HT1080 (cell line): ENCODE measurements at regions not wholly inside any gene's neighbourhood (a gene's known extent, or its start where the extent isn't known, plus 50 kb on each side); places are given as distances from the start of the nearest gene placed in this dataset.
"Not testable (repeated sequence)": the region's sequence is repeated elsewhere in the genome, so short reads cannot be mapped to it uniquely, and the experiment has no call there.

Experiments used
- DNase-seq: peaks from one replicate; pipeline ENCODE4 v3.0.0-alpha.2; 2015; ENCODE audit warnings: low read depth

DNA sequence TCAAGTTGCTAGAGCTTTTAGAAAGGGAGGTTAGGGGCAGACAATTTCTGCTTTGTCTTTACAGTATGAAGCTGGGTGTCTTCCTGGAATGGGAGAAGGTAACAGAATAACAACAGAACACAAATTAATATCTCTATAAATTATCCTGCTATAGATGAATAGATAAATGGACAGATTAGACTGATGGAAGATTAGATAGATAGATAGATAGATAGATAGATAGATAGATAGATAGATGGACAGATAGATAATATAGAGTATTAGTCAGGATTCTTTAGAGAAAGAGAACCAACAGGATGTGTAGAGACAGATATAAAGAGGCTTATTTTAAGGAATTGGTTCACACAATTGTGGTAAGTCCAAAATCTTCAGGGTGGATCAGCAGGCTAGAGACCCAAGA lies 302.2 kb downstream of the BCL11A start:
- DNase-seq: no peak

DNA sequence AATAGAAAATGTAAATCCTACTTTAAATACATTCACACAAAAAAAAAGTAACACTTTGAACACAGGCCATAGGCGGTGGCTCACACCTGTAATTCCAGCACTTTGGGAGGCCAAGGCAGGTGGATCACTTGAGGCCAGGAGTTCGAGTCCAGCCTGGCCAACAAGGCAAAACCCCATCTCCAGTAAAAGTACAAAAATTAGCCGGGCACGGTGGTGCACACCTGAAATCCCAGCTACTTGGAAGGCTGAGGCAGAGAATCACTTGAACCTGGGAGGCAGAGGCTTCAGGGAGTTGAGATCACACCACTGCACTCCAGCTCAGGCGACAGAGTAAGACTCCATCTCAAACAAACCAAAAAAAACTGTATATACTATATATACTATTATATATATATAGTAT lies 303.6 kb downstream of the BCL11A start:
- DNase-seq: no peak

DNA sequence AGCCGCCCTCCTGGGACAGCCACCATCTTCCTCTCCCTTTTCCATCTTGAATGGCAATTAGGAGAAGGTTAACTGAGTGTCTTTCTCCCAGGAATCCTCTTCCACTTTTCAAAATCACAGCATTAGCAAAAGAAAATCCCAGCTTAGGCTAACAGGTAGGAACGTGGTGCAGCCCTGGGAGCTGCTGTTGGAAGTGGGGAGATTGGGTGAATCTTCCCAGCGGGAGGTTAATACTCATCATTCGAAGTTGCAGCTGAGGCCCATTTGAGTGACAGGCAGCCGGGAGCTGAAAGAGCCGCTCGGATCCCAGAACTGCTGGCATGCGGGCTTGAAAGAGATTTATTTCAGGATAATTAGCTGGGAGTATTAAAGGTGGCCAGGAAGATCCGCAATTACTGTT lies 306.0 kb downstream of the BCL11A start:
- DNase-seq: no peak

DNA sequence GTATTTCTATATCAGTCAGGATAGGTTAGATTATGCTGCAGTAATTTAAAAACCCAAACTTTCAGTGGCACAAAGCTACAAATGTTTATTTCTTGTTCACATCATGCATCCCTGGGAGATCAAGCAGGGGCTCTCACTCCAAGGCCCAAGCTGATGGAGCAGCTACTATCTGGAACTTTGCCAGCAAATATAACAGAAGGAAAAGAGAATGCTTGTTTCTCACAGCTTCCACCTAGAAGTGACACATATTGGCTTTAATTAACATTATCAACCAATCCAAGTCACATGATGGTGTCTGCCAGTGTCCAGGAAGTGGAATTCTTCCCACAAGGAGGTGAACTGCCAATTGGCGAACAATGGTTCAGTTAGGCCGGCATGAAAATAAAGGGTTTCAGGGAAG lies 306.9 kb downstream of the BCL11A start:
- DNase-seq: no peak

DNA sequence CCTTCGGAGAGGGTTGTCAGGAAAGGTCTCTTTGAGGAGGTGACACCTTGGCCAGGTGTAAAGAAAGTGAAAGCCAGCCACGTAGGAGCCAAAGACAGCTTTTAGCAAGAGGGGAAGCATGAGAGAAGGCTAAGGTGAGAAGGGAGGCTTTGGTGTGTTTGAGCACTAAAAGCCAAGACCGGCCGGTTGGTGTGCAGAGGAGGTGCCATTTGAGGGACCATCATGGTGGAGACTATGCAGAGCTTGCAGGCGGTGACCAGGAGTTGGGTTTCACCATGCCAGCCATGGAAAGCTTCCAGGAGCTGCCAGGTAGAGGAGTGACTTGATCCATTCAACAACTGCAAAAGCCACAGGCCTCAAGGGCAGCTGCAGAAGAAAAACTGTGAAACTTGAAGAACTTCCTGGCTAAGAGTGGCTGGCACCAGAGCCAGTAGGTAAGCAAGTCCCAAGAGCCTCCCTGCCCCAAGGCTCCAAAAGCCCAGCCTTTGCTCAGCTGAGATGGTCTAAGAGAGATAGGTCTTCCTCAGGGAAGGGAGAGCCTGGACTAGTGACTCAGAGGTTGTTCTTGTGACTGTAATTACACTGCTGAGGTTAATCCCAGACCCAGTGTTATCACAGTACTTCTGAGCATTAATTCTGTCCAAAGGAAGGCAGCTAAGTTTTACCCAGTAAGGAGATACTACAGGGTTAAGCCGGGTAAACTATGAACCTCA lies 319.0 kb downstream of the BCL11A start:
- no peak for DNase-seq

DNA sequence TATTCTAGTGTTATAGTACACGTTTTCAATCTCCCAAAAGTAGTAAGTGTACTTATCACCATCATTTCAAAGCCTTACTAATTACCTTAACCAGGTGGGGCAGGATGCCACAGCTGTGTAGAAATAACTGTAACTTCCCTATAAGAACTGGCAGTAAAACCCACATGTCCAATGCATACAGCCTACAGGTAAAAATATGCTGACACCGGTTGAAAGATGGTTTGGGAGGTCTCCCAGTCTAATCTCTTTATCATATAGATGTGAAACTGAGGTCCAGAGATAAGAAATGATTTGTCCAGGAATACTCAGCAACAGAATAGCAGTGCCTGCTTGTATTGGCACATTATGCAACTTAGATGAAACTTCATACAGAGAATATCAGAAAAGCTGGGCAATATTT lies 322.9 kb downstream of the BCL11A start:
- DNase-seq: no peak

DNA sequence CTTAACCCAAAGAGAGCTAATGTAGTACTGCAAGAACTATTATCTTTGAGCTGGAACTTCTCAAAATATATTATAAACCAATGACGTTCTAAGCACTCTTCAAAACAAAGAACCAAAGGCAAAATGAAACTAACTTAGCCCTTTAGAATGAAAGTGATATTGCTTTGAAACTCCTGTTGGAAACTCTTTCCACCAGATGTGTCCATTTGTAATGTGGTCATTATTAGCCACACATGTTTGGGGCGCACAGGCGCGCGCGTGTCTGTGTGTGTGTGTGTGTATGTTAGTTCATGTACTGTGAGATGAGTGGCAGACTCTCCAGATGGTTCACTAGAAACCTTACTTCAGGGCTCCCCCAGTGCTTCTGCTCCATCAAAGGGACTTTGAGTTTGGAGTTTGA lies 323.4 kb downstream of the BCL11A start:
- no peak for DNase-seq

DNA sequence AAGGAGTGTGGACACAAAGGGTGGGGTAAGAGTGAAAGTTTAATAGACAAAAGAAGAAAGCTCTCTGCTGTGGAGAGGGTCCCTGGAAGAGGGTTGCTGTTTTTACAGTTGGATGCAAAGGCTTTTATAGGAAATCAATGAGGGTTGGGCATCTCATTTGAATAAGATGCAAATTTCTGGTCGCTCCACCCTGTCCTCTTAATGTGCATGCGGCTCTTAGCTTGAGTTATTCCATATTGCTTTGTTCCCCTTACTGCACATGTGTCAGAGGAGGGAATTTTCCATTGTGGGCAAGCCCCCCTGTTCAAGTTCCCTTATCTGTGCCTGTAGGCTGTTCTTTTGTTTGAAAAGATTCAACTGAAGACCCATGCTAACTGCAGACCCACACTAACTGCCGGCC lies 326.5 kb downstream of the BCL11A start:
- no peak for DNase-seq

DNA sequence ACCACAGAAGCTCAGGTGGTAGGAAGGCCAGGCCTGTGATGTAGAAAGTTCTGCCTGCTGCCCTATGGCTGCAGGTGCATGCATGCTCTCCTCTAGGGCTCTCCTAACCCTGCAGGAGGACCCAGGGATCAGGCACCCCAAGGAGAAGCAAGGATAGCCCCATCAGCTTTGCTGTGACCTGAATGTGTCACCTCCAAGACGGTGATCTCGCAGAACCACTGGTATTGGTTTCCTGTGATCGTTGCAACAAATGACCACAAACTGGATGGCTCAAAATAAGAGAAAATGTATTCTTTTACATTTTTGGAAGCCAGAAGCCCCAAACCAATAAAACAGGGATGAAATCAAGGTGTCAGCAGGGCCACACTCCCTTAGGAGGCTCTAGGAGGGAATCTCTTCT lies 327.3 kb downstream of the BCL11A start:
- no peak for DNase-seq

DNA sequence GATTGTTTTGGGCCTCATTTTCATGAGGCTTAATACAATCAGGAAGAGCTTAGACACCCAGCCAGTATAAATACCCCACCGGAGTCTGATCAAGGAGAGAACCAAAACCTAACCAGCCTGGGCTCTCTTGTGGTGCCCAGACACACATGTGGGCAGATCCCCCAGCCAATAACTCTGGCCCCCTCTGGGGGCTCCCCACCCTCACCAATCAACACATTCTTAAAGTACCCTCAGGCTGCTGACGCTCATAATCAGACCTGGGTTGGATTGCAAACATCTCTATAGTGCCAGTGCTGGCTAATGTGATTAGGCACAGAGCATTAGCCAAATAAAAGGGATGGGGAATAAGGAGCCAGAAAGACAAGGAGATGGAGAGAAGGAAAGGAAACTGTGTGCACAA lies 329.6 kb downstream of the BCL11A start:
- no peak for DNase-seq

DNA sequence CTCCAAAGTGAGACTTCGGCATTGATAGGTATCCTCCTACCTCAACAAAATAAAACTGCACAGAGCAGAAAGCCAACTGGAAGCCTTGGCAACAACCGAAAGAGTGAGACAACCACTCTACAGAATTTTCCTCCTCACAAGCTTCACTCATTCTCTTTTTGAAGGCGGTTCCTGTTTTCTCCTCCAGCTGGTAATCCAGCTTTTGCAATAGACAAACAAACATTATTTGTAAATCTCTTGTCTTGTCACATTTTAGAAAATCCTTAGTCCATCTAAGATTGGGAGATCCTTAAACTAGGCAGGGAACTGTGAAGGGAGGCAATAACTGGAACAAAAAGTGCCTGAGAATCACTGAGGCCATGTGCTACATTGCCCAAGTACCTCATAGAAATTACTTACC lies 332.4 kb downstream of the BCL11A start:
- no peak for DNase-seq

DNA sequence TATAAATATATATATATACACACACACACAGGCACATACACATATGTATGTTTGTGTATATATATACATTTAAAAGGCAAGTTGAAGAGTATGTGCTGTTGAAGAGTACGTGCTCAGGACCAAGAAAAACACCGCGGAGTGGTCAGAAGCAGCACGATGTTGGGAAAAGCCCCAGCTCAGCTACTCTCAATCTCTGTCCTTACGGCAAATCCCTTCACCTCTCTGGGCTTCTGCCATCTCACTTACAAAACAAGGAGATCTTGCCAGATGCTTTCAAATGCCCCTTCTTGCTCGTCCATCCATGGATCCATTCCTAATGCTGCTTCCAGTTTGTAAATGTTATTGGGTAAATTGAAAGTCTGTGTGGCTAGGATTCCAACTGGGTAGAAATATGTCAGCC lies 333.9 kb downstream of the BCL11A start:
- no peak for DNase-seq

DNA sequence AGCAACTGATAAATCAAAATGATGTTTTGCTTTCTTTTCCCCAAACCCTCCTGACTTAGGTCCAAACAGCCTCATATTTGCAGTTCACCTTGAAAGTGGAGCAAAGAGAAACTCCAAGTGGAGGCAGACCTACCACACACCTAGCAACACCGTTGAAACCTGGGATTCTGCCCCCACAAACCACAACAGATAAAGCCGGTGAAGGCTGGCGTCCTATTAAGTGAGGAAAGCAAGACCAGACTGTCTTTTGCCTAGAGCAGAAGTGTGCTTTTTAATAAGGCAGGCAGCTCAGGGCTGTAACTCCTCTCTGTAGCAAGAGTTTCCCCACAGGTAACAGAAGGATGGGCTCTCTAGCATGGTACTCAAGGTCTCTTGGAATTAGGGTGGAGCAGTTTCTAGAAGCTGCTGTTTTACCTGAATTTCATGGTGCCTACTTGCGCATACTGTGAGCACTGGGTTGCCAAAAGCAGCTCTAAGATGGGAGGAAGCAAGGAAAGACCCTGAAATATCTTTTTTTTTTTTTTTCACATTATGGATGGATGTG lies 336.9 kb downstream of the BCL11A start:
- DNase-seq: no peak

DNA sequence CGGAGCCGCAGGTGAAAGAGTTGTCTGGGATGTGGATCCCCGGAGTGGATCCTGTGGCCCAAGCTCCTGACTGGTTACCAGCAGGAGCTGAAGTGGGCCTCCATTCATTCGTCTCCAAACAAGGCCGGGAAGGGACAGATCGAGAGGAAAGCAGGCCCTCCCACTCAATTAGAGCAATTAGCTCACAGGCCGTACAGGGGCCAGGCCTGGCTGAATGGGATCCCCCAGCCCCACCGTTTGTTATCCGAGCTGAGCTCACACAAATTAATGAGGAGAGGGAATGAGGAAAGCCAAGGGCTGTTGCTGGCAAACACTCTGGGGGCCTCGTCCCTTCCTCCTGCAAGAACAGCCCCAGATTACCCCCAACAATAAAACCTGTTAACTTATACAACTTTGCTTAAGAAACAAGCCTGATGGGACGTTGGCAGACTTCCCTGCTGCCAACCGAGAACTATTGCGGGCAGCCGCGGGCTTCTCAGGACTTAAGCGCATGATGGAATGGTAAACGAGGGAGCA lies 338.0 kb downstream of the BCL11A start:
- no peak for DNase-seq

DNA sequence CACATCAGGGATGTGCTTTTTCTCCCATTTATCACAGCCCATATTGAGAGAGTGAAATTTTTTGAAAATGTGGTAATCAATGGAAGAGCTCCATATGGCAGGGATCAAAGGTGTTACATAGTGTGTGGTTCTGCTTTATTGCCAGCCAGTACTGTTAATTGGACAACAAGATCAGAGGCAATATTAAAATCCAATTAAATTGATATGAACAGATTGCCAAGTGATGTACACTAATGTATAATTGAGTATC lies 338.9 kb downstream of the BCL11A start:
- DNase-seq: no peak

DNA sequence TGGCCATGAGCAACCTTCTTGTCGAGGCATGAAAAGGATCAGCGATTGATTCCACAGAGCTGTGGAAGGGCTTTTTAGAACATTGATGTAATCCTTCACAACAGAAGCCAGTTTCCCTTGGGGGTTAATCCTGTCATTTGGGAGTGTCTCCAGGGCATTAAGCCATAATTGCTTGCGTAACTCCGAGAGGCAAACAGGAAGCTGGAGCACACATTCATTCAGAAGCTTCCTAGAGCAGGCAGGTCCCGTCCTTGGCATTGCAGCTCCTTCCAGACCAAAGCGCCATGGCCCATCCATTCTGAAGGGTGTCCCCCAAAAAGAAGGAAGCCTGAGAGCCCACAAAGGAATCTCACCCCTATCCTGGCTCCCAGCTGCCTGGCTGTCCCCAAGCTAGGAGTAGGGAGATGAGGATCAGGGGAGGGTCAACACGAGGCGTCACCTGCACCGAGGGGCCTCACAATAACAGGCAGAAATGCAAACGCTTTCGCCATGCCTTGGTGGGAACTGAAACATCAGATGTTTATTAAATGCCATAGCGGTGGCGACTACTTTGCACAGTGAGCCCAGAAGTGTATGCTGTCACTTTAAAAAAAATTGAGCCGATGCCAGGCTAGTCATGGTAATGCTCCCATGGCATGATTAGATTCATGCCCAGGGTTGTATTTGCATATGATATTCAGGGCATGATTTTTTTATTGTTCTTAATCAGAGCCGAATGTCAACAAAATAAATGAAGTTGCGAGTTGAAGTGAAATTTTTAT lies 339.4 kb downstream of the BCL11A start:
- DNase-seq: no peak

DNA sequence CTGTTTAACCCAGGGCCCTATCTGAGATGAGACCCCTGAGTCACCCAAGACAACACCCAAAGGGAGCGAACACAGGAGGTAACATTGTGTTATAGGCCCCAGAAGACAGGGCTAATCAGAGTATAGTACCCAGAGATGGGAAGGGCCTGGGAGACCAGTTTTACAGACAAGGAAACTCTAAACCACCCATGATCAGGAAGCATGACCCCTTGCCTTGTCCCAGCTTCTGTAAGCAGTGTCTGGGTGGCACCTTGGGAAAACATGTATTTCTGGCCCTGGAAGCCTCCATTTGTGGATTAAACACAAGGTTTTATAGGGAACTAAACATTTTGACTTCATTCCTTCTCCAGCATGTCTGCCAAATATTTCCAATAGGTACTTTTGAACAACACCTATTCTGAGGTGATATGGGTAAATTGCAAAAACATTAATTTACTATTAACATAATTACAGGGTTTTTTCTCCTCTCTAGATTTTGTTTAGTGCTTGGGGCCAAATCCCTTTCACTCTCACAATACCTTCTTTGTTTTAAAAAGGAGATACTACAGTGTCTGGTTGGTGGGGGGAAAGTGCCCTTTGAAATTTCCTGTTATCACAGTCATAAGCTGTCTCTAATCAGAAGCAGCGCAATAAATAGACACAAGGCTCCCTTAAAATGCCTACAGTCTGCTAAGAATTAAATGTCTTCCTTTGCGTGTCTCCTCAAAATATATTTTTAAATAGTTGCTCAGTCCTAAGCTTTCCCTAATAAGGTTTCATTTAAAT lies 341.1 kb downstream of the BCL11A start:
- DNase-seq: no peak

DNA sequence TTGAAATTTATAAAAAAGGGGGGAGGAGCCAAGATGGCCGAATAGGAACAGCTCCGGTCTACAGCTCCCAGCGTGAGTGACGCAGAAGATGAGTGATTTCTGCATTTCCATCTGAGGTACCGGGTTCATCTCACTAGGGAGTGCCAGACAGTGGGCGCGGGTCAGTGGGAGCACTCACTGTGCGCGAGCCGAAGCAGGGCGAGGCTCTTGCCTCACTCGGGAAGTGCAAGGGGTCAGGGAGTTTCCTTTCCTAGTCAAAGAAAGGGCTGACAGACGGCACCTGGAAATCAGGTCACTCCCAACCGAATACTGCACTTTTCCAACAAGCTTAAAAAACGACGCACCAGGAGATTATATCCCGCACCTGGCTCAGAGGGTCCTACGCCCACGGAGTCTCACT lies 364.4 kb downstream of the BCL11A start:
- not testable (repeated sequence) for DNase-seq

DNA sequence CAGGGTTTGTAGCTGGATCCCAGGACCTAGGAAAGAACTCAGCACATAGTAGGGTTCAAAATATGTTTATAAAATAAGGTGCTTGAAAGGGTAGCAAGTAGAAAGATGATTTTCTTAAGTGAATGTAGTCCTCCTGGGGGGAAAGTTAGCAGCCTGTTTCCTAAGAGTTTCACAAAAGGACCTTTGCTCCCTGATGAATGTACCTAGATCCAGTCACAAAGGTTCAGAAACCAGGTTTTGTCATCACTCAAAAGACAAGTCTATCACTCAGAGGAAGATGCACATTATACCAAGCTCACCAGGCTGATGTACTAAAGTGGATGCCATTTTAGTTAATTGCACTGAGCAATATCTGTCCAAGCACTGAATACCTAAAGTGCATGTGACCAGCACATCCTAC lies 378.2 kb downstream of the BCL11A start:
- DNase-seq: no peak

DNA sequence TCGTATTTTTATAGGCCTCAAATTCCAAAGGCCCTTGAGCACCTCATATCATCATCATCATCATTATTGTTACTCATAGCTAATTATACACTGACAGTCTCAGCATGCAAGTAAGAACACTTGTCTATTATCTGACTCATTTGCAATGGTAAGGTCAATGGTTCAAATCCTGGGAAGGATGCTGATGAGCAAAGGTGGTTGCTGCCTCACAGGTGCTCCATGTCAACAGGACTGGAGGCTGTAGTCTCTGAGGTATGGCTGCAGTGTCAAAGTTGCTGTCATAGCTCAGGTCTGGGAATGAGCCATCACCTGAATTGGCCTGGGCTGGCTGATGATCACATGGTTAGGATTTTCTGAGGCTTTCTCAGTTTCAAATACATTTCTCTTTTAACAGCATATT lies 379.3 kb downstream of the BCL11A start:
- no peak for DNase-seq

DNA sequence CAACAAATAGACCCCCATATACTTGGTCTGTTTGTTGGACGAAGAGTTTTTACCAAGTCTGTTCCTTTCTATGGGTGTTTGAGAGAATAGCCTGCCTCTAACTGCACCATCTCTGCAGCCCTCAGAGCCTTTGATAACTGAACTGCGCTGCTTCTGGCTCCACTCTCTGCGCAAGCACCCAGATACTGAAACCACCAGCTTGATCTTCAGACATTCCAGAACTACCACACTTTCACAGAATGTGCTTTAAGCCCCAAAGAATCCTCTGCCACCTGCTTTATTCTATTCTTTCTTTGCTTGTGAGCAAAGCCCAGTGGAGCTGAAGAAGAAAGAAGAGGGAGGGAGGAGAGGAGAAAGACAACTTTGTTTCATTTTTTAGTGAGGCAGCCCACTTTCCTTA lies 380.7 kb downstream of the BCL11A start:
- no peak for DNase-seq

DNA sequence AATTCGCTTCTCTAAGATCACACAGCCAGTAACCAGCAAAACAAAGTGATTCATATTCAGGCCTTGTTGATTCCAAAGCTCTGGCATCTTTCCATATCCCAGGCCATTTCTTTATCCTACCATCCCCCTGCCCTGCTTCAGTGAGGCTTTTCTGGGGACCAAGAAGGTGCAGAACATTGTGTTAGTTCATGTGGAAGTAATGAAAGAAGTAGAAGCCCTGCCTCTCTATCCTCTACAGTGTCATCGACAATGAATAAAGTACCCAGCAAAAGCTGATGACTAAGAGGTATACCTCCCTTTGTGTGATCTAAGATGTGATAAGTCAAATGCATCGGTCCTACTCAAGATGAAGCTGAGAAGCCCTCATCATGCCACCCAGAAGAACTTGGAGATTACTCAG lies 383.2 kb downstream of the BCL11A start:
- no peak for DNase-seq
